ENCODE measurements at regions not wholly inside any gene's neighbourhood (a gene's known extent, or its start where the extent isn't known, plus 50 kb on each side); places are given as distances from the start of the nearest gene placed in this dataset.

GRCh38 chr1:219058891-219059820 lies 114.5 kb upstream of the LYPLAL1 start:
- Histone ChIP-seq H2AFZ (ENCODE audit: low read length) (no peak overlapping the region), H3K4me1 (replicated peaks in 1 of 4; ENCODE audit: control insufficient read depth in 3 of 4, insufficient read depth in 4 of 4, low read length in 3 of 4) (no peaks in the 10 kb centered on the region), H3K79me2 (ENCODE audit: control insufficient read depth in 1 of 2, insufficient read depth in 2 of 2, low read length in 2 of 2) (no peaks in the 10 kb centered on the region), H3K23me2 (ENCODE audit: low read depth, low read length) (no peaks in the 10 kb centered on the region), H3K4ac (replicated peaks; ENCODE audit: insufficient read length, low read depth, low read length) (no peak overlapping the region), H2BK120ac (replicated peaks; ENCODE audit: low read depth, low read length) (no peak overlapping the region), H2BK5ac (ENCODE audit: low read depth, low read length) (no peak overlapping the region), H3K36me3 (ENCODE audit: control insufficient read depth in 2 of 4, insufficient read depth in 4 of 4, low read length in 3 of 4) (no peaks in the 10 kb centered on the region), H3K4me2 (ENCODE audit: insufficient read depth in 1 of 2, low read depth in 2 of 2, low read length in 2 of 2) (no peak overlapping the region), H3K9me3 (ENCODE audit: insufficient read depth in 2 of 2, low read depth in 1 of 2, low read length in 1 of 2) (no peaks in the 10 kb centered on the region), H4K20me1 (replicated peaks in 1 of 2; ENCODE audit: control insufficient read depth in 1 of 2, insufficient read depth in 2 of 2, low read length in 2 of 2) (no peaks in the 10 kb centered on the region), H2BK12ac (ENCODE audit: low read depth, low read length) (no peak overlapping the region), H2AK5ac (ENCODE audit: low read depth, low read length) (no peak overlapping the region), H3K27ac (ENCODE audit: low read depth, low read length) (no peak overlapping the region), H3K4me3 (ENCODE audit: extremely low read depth in 1 of 4, insufficient read depth in 2 of 4, low read depth in 3 of 4, low read length in 4 of 4) (no peak overlapping the region), H3K27me3 (replicated peaks in 1 of 4; ENCODE audit: control insufficient read depth in 3 of 4, extremely low read depth in 1 of 4, insufficient read depth in 3 of 4, low read length in 3 of 4) (no peaks in the 10 kb centered on the region), H2BK15ac (ENCODE audit: low read length) (no peak overlapping the region), H4K91ac (replicated peaks; ENCODE audit: insufficient read length, low read length) (no peak overlapping the region), H3K18ac (ENCODE audit: extremely low read depth, low read length) (no peak overlapping the region), H2BK20ac (ENCODE audit: low read length) (no peak overlapping the region), H3K56ac (replicated peaks; ENCODE audit: insufficient read length, low read depth, low read length) (no peak overlapping the region), H3K9ac (replicated peaks in 1 of 4; ENCODE audit: extremely low read depth in 1 of 4, low read depth in 3 of 4, low read length in 3 of 4) (no peak overlapping the region), H3K23ac (ENCODE audit: insufficient read length) (no peak overlapping the region), H3K14ac (ENCODE audit: insufficient read length) (no peak overlapping the region), H4K8ac (ENCODE audit: extremely low read depth, insufficient read depth, low read length) (no peak overlapping the region), H3K79me1 (ENCODE audit: low read depth, low read length) (no peaks in the 10 kb centered on the region), H4K5ac (ENCODE audit: insufficient read length, low read depth, low read length) (no peak overlapping the region)
- FAIRE-seq (no peak), DNase-seq (ENCODE audit: low read depth in 1 of 2, low spot score in 2 of 2) (no peak)
- ChIA-PET POLR2A (ENCODE audit: partially characterized antibody) (no interaction called here), CTCF (ENCODE audit: partially characterized antibody) (interaction anchor here (0.6 to 0.9 kb wide), 5 partner anchors 8 to 697 kb away, joined by 3 to 5 read pairs (median 3); no protein-coding TSS in a partner anchor)
- 100% methylated on average over 1 of the region's 1 CpG; no CpG with 5 or more reads in 1 of the 2 experiments for WGBS, 2 experiments (ENCODE audit: extremely low coverage in 1 of 2, insufficient coverage in 1 of 2, insufficient read length in 1 of 2, insufficient replicate concordance in 2 of 2, low coverage in 1 of 2, low lambda C conversion rate in 2 of 2, missing lambda C conversion rate in 1 of 2)
- no peak for TF ChIP-seq TEAD4 (IDR thresholded peaks at IDR 0.05; ENCODE audit: low read depth, low read length)
- TF ChIP-seq TAF7 (optimal IDR thresholded peaks at IDR 0.05; ENCODE audit: borderline replicate concordance, low read depth, low read length), result no peak
- no peak for TF ChIP-seq BACH1 (IDR thresholded peaks at IDR 0.05; ENCODE audit: low read length)
- no peak for TF ChIP-seq MAX (IDR thresholded peaks at IDR 0.05)
- TF ChIP-seq ATF3 (IDR thresholded peaks at IDR 0.05; ENCODE audit: insufficient read depth, low read depth, low read length), result no peak
- TF ChIP-seq E2F6 (IDR thresholded peaks at IDR 0.05), result no peak
- TF ChIP-seq SAP30 (IDR thresholded peaks at IDR 0.05; ENCODE audit: insufficient read depth, insufficient replicate concordance, low read length), result no peak
- TF ChIP-seq SP1 (IDR thresholded peaks at IDR 0.05; ENCODE audit: low read depth, low read length), result no peak
- TF ChIP-seq CEBPB (IDR thresholded peaks at IDR 0.05; ENCODE audit: low read depth, low read length), result no peak
- TF ChIP-seq KDM4A (IDR thresholded peaks at IDR 0.05; ENCODE audit: low read depth, low read length, severe bottlenecking), result no peak
- no peak for TF ChIP-seq SIN3A (conservative IDR thresholded peaks at IDR 0.05 in 1 of 2, IDR thresholded peaks at IDR 0.05 in 1 of 2; ENCODE audit: low read depth in 1 of 2, low read length in 2 of 2)
